Activated CD8-positive, alpha-beta memory T cell treated with anti-CD3 and anti-CD28 coated beads, Interleukin-2, amount 50 U/mL, for 24 hours (primary cell): ENCODE measurements at regions not wholly inside any gene's neighbourhood (a gene's known extent, or its start where the extent isn't known, plus 50 kb on each side); places are given as distances from the start of the nearest gene placed in this dataset.

Experiments used
- DNase-seq: peaks from one replicate; pipeline ENCODE4 v3.0.0-alpha.2; 2020; ENCODE audit errors: extremely low read depth

DNA sequence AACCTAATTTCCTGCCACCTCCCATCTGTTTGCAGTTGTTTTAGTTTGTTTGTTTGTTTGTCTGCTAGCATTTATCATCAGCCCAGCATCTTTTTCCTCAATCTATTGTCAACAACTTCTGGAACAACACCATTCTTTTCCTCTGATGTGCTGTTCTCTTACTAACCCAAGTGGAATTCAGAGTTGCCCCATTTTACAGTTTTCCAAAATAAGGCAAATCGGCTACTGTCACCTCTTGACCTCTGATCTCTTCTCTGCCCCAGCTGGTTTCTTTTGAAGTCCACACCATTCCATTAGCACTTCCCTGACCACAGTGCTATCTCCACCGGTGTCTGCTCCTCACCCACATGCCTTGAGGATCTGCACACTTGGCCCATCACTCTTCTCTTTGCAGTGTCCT, 102.4 kb downstream of the EFNB2 start:
- no peak for DNase-seq

DNA sequence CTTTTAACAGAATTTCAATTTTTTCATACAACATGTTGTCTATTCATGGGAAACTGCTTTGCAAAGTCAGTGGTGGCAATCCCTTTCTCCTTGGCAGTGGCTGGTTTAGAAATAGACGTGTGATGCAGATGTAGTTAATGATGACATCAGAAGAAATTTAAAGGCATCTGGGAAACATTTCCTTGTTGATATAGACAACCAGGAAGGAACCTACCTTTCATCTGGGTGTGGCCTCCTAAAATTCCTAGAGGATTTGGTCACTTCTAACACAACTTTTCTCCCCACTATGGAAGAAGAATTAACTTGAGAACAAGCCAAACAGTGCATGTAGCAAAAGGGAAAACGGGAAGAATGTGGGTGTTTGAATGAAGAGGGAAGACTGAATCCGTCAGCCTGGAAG, 102.8 kb downstream of the EFNB2 start:
- DNase-seq, result no peak

DNA sequence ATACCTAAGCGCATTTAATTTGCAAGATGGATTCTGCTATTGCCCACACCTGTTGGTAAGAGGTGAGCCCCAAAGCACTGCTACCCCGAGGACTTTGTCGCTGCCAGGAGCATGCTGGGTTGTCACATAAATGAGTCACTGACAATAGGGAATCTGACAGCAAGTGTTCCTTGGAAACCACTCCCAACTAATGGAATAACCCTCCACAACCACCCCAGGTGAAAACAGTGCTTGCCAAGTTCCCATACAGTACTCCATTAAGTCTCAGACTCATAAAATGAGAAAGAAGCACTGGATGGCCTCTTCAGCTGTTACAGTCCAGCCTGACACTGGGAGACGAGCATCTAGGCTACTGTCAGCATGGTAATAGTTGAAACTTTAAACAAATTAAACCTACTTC, 108.6 kb downstream of the EFNB2 start:
- DNase-seq, result no peak

DNA sequence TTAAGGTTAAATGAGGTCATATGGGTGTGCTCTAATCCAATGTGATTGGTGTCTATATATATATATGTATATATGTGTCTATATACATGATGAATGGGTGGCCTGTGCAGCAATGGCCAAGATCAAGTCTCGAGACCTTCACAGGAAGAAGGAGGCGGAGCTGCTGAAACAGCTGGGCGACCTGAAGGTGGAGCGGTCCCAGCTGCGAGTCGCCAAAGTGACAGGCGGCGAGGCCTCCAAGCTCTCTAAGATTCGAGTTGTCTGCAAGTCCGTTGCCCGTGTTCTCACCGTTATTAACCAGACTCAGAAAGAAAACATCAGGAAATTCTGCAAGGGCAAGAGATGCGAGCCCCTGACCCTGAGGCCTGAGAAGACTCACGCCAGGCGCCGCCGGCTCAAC, 109.8 kb downstream of the EFNB2 start:
- DNase-seq, result no peak

DNA sequence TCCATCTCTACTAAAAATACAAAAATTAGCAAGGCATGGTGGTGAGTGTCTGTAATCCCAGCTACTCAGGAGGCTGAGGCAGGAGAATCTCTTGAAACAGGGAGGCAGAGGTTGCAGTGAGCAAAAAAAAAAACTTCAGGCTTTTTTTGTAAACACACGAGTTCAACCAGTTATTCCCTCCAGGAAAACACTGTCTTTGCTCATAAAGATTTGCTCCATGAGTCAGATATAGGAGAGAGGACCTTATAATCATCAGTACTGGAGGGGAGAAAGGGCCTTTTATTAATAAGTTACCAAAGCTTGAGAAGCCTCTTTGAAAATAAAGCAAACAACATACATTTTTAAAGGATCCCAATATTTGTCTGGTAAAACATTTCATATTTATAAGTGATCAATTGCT, 110.7 kb downstream of the EFNB2 start:
- no peak for DNase-seq

DNA sequence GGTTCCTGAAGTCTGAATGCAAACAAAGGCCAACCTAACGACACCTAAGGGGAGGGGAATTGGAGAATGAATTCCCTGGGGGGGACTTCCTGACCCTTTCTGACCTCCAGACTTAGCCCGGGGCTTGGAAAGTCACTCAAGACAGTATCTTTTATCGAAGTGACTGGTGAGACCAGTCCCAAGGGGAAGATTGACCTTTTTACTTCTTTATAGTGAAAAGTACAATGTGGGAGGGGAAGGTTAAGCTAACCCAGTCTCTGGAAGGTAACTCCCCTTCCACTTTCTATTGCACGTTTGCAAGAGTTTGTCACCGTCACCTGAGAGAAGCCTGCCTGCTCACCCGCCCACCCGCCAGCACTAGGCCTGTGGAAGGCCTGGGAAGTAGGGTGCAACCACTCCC, 111.9 kb downstream of the EFNB2 start:
- no peak for DNase-seq

DNA sequence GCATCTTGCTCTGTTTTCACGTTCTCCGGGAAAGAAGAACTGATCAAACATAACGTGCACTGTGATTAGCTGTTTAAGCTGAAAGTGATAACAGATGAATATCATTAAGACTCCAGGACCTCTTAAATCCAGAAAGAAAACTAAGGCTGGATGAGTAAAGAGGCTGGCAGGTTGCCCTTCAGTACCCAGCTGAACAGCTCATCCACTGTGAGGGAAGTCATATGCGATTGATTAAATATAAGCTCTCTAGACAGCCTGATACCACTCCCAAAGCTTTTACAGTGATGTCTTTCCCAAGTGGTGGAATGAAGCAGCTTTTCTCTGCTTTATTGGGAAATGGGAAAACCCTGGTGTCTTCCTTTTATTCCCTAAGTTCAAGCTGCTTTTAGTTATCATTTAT, 116.9 kb downstream of the EFNB2 start:
- no peak for DNase-seq

DNA sequence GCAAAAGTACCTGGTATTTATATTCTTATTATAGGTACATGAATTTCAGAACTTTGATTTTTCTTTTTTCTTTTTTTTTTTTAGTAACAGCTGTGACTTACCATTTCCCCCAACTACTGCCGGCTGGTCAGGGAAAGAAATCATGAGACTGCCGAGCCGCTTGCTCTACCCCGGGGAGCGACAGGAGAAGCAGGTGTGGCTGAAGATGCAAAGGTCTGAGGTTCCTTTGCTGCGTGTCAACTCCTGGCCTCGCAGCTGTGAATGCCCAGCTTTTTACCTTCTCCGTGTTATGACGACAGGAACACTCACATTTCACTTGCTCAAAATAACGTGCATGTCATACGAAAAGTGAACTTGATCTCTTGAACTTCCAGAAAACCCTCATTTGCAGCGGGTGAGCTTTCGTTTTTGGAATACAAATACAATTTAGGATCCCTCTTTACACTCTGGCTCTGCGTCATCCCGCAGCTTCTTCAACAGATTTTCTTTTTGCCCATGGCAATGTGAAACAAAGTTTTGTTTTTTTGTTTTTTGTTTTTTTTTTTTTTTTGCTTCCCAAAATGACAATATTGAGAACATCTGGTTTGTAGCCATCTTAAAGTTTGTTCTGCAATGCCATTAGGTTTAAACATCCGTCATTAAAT, 117.9 kb downstream of the EFNB2 start:
- DNase-seq, result no peak

DNA sequence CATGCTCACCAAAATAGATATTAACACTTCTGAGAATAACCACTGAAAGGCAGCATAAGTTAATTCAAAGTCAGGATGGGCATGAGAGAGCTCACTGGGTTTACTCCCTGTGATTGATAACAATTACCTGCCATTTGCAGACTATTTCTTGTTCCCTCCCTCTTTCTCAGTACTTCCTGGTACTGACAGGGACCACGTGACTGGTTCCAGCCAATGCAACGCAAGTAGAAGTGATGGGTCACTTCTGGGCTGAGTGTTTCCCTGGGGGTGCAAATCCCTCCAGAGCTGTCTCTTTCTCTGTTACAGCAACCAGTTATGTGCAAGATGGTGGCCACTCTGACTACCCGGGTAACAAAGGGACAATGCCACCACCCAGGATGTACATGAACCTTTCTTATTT, 118.8 kb downstream of the EFNB2 start:
- no peak for DNase-seq

DNA sequence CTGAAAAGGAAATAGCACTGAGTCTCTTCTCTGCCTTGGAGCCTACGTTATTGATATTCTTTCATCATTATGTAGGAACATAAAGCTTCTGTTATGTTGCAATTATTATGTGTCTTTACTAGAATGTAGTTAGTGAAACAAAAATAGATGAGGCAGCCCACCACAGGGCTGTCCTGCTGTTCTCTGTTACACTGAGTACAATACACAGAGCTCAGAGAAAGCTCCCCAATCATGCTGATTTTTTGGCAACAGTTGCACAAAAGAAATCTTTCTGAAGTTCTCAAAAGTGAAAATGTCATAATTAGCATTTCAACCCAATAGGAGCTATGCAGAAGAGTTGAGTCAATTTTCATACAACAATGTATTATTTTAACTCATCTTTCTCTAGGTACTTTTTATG, 119.5 kb downstream of the EFNB2 start:
- DNase-seq, result no peak

DNA sequence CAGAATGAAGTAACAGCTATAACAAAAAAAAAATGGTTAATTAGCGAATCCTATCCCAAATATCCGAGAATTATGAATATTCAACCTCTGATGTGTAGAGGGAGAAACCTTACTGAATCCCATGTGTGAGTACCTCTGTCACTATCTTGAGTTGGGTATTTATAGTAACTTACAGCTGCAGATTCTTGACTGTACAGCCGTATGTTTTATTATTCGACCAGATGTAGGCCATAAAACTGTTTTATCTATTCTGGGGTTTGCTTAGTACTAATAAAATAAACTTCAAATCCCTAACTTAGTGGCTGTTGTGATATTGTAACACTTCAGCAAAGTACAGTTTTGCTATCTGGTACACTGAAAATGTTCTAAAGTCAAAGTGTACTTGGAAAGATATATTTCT, 120.0 kb downstream of the EFNB2 start:
- DNase-seq, result no peak

DNA sequence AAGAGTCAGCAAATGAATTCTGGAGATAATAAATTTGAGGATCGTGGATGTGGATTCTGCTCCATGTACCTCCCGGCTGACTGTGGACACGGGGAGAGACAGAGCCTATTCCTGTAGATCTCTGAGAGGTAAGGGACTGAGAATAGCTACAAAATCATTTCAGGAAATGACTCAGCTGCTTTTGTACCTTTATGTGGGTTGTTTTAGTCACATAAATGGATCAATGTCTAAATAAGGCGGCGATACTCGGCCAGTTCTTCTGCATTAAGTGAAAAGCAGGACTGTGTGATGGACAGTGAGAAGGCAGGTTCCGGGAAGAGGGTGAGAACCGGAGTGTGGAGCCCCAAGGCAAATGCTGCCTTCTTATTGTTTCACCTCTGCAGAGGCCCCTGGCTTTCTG, 128.1 kb downstream of the EFNB2 start:
- no peak for DNase-seq

DNA sequence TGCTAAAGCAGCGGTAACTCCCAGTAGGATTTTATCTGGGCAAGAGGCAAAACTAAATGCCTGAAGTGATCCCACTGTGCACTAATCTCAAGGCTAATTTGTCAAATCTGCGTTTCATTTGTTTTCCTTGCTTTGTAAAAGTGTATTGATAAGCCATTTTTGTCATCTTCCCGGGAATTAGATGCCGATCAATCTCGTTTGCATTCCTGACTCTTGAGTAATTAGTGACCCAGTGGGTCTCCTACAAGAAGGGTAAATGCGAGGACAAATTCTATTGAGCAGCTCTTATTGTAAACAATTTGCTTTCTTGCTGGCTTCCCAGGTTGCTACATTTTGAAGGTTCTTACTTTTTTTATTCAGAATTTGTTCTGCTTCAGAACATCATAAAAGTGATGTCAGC, 129.7 kb downstream of the EFNB2 start:
- DNase-seq, result no peak

DNA sequence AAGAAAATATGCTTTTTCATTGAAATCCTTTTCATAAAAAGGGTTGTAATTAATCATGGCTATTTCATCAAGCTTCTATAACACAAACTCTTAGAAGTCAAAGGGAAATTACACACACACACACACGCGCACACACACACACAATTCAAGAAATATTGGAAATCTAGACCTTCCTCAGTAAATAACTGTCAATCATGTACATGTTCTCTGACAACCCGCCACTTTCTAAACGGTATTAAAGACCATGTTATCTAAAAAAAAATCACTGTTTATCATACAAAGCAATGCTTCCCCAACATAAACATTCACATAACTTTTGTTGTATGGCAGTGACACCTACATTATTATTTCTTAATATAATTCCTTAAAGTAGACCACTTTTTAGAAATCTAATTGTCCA, 132.2 kb downstream of the EFNB2 start:
- DNase-seq, result no peak

DNA sequence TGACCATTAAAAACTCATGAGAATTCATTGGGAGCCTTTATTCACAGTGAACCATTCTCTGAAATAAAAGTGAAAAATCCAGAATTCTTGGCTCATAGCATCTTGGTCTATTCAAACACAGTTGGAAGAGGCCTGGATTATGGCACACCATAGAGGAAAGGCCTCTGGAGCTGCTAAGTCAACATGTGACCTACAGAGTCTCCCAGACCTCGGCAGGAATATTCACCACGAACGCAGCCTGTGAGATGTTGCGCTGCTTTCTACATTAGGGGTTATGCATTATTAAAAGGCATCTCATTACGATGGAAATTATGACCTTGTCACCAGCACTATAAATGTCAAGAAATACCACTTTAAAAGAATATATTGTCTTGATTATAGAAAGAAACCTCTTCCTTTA, 132.6 kb downstream of the EFNB2 start:
- DNase-seq, result no peak

DNA sequence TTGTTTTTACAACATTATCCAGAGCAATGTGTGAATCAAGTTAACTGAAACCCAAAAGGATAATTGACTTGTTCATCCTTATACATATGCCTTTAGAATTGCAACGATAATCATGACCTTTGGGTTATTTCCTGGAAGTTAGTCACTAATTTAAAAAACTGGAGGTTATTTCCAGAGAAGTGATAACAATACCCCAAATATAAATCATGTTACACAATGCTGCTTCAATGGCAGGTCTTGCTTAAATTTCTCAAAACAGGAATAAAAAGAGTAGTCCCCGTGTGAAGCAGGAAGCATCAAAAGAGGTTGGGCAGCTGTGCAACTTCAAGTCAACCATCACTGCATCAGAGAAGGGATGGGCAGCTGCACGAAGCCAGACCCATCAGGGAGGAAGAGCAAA, 134.4 kb downstream of the EFNB2 start:
- no peak for DNase-seq

DNA sequence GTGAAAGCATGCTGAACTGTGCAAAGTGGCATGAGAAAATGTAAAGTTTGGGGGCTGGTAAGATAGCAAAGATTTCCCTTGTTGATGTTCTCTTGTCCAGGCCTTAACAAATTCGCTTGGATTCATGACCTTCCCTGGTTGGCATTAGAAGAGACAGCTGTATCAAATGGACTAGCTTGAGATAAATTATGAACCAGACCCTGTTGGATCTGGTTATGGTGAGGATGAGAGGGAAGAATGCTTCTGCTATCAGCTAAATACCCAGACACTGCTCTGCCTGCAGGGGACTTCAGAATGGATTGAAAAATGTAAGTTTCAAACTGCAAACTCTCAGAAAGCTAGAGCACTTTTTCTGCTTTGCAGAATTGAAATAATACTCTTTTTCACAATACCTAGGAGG, 135.2 kb downstream of the EFNB2 start:
- no peak for DNase-seq

DNA sequence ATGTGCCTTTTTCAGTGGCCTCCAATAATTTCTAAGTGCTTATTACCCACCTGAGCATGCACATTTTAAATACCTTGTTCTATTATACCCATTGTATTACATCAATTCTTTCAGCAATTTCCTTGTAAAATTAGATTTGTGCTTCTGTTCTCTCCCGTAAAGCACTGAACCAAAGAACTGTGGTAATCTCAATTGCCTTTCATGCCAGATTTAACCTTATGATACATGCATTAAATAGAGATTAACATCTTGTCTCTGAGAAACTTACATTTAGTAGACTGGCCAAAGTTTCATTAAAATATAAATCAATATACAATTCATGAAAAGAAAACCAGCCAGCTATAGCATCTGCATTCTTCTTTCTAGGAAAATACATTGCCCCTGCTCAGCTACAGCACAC, 137.2 kb downstream of the EFNB2 start:
- no peak for DNase-seq

DNA sequence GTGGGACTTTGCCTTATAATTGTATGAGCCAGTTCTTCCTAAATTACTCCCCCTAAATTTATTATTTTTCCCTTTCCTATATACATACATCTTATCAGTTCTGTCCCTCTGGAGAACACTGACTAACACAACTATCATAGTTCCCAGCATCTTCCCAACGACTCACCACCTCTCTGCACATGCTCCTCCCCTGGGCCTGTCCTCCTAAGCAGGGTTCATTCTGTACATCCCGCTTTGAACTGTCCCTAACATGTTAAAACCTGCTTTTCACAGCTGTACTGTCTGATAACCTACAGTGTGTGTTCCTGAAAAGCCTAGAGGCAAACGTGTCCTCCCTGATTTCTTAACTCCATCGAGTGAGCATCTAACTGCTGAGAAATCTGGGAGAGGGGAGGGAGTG, 141.7 kb downstream of the EFNB2 start:
- no peak for DNase-seq

DNA sequence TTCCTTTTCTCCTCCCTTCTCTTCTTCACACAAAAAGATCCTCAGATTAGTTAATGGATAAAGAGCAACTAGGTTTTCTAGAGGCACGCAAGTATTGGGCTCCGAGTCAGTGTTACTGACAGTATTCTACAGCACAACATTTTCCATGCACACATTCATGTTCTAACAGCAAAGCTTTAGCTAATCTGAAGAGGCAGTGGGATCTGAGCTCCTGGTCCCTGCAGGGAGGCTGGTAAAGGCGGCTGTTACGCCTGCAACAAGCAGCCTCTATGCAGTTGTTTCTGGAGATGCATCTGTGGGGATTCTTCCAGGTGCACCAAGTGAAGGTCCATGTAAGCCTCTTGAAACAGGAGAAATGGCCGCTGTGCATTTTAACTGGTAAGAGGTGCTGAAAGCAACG, 143.8 kb downstream of the EFNB2 start:
- no peak for DNase-seq

DNA sequence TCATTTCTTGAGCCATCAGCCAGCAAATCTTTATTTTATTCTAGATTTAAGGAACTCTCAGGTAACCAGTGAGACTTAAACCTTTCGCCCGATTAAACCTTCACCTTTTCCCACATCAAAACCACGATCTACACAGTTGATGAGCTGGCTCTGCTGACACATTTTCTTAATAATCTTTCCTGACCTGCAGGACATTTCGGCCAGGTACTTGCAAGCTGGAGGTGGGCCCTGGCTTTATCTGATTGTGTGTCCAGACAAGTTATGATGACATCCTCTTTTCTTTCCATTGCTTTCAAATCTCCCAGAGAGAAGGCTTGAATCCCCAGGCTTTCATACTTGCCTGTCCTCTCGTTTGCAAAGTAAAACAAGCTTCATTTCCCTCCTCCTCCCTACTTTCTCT, 144.2 kb downstream of the EFNB2 start:
- no peak for DNase-seq

DNA sequence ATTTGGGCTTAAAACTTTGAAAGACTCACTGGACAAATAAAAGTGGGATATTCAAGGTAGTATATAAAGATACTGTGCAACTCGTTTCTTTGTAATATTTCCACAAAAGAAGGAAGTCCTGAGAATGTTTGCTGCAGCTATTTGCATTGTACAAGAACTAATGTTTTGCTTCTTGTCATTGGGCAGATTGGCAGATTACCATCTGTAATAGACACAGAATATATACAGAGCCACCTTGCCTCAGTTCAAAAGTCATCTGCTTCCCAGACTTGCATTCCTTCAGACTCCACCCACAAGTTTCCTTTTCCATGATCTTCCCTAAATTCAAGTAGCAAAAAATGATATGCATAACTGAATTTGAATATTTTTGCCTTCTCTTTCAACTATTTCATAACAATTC, 145.1 kb downstream of the EFNB2 start:
- no peak for DNase-seq

DNA sequence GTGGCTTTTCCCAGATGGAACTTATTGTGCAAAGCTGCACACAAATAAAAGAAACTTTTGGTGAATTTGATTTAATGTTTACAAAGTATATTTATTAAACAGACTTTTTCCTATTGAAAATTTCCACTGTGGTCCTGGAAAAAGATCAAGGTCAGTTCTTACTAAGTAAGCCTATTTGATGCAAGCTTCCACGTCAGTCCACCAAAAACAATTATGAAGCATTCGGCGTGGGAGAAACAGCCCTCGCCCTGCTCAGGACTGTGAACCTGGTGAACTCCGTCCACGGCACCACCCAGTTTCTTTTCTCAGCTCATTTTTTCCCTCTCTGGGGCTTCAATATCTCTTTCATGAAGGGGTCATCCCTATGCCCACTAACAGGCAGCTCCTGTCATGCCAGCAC, 149.8 kb downstream of the EFNB2 start:
- no peak for DNase-seq

DNA sequence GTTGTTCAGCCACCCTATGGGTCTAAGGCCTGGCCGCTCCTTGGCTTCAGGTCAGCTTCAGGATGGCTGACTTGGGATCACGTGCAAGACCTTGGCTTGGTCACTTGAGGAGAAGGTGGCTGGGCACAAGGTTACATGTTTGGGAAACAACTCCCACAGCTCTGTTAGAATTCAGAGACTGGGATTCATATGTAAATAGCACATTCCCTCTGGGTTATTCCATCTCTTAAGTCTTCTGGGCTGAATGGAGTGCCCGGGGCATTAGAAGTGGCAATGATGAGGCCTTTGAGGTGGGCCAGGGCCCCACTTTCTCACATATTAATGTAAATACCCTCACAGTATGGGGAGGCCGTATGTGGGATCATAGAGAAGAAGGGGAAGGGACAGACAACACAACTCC, 150.9 kb downstream of the EFNB2 start:
- DNase-seq, result no peak

DNA sequence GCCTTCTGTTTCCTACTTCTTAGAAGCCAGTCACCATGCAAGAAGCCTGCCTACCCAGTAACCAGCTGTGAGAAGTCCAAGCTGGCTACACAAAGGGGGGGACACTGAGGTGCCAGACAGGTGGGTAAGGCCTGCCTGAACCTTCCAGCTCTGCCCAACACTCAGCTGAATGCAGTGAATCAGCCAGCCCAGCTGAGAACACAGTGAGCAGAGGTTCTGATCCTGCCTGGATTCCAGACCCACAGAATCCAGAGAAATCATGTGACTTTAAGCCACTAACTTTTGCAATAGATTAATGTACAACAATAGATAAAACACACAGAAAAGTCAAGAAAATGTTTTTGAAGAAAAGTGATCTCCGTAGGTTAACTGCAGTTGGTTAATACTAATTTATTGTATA, 151.7 kb downstream of the EFNB2 start:
- DNase-seq, result no peak
